Endothelial cell of umbilical vein (primary cell): ENCODE measurements at regions not wholly inside any gene's neighbourhood (a gene's known extent, or its start where the extent isn't known, plus 50 kb on each side); places are given as distances from the start of the nearest gene placed in this dataset.
"Not testable (repeated sequence)": the region's sequence is repeated elsewhere in the genome, so short reads cannot be mapped to it uniquely, and the experiment has no call there.

Source experiments
- CTCF ChIP-seq, 2 donors: IDR thresholded peaks; 1 replicate in 1 of 2; 2 replicates in 1 of 2; pipeline ENCODE4 v1.5.1; 2011; ENCODE audit warnings: low read length in 2 of 2, mild to moderate bottlenecking in 2 of 2, moderate library complexity in 2 of 2, control low read depth in 1 of 2, inconsistent platforms in 1 of 2, low read depth in 1 of 2; ENCODE audit not compliant: insufficient read depth in 1 of 2; ENCODE audit errors: extremely low read depth in 1 of 2
- EZH2 ChIP-seq: IDR thresholded peaks from 2 replicates; pipeline ENCODE4 v1.6.1; 2012; ENCODE audit warnings: borderline replicate concordance, low read depth, mild to moderate bottlenecking, moderate library complexity, low read length, inconsistent platforms; ENCODE audit not compliant: severe bottlenecking
- JUN ChIP-seq: IDR thresholded peaks from 2 replicates; pipeline ENCODE4 v1.6.1; 2011; ENCODE audit warnings: borderline replicate concordance, low read depth; ENCODE audit not compliant: insufficient read length, insufficient read depth
- MYC ChIP-seq: IDR thresholded peaks from one replicate; pipeline ENCODE4 v1.6.1; 2011; ENCODE audit warnings: mild to moderate bottlenecking, low read depth, low read length
- POLR2AphosphoS5 ChIP-seq: IDR thresholded peaks from 2 replicates; pipeline ENCODE4 v1.6.1; 2012; ENCODE audit warnings: low read depth, mild to moderate bottlenecking, control low read depth, low read length, moderate library complexity; ENCODE audit not compliant: insufficient read depth

DNA sequence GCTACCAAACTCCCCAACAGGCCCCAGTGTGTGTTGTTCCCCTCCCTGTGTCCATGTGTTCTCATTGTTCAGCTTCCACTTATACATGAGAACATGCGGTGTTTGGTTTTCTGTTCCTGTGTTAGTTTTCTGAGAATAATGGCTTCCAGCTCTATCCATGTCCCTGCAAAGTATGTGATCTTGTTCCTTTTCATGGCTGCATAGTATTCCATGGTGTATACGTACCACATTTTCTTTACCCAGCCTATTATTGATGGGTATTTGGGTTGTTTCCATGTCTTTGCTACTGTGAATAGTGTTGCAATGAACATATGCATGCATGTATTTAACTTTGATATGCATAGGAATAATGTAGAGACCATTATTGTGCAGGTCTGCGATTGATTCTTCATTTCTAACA is 847.4 kb upstream of the ZEB2 start:
- not testable (repeated sequence) for TF ChIP-seq POLR2AphosphoS5; MYC; JUN; EZH2; CTCF (IDR thresholded peaks at IDR 0.05; ENCODE audit: extremely low read depth in 1 of 2, insufficient read depth in 1 of 2, low read depth in 1 of 2, low read length in 2 of 2)
